GM18499 (cell line): ENCODE measurements at regions not wholly inside any gene's neighbourhood (a gene's known extent, or its start where the extent isn't known, plus 50 kb on each side); places are given as distances from the start of the nearest gene placed in this dataset.
"Not testable (repeated sequence)": the region's sequence is repeated elsewhere in the genome, so short reads cannot be mapped to it uniquely, and the experiment has no call there.

Experiments used
- ATAC-seq: cut with Tn5 transposase; IDR thresholded peaks from one replicate; pipeline ENCODE4 v1.9.1; 2021; ENCODE audit warnings: moderate number of reproducible peaks; ENCODE audit not compliant: insufficient read depth, unreplicated experiment

- no peak for ATAC-seq
Measured at GRCh38 chr11:96680211-96681018, 290.6 kb downstream of the JRKL start.

DNA sequence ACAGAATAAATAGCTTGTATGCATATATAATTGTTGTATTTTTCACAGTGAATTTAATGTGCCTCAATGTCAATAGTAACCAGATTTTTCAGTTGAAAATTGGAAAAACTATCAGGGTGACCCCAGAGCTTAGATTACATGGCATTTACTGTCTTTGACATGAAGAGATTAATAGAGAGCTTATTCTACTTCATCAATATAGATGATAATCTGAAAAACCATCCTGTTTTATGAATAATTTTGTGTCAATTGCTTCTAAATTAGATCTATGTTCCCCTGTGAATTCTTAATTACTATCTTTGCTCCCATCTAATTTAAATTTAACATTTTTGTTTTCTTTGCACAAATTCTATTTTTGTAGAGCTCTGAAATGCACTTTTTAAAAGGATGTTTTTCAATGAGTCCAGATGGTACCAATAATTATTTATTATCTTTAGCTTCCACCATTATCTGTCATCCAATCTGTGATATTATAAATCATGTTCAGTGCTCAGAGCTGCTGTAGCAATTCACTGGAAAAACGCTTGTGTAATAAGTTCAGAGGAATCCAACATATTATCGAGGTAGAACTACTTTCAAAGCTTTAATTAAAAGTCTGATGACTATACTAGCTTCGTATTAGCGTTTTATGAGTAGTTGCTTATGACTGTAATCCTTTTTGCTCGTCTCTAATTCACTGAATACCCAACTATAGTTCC, 291.4 kb downstream of the JRKL start:
- no peak for ATAC-seq

GRCh38 chr11:96694338-96694737, 304.5 kb downstream of the JRKL start:
- ATAC-seq, result no peak

GRCh38 chr11:96696731-96697130, 306.9 kb downstream of the JRKL start:
- ATAC-seq, result no peak

DNA sequence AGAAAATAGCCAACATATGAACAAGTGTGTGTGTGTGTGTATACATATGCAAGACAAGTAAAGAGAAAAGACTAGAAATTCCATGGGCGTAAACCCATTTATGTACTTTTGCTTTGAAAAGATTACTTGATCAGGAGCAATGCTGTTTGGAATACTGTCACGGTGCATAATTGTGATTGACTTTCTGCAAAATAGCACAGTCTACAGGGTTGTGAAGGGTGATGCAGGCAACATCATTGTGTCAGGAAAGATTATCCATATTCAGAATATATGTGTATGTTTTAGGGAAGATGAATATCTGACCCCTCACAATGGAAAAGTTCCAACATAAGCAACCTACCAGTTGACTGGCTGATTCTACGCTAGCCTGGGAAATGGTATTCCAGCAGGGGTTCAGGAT, 307.7 kb downstream of the JRKL start:
- ATAC-seq, result no peak

GRCh38 chr11:96704847-96705246, 315.0 kb downstream of the JRKL start:
- ATAC-seq, result no peak

DNA sequence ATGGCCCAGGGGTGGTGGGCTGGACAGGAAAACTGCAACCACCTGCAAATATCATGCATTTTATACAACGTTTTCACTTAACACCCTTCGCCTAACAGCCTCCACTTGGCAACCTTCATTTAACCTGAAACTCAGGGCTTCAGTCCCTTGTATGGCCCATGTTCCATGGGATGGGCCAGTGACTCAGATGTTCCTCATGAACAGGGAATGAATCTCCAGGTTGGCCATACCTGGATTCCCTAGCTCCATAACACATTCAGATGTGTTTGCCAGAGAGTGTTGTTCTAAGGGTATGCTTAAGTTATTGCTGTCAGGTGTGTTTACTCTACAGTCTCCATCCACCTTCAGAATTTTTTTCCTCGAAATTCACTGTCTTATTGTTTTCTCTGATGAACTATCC, 316.9 kb downstream of the JRKL start:
- ATAC-seq, result no peak

DNA sequence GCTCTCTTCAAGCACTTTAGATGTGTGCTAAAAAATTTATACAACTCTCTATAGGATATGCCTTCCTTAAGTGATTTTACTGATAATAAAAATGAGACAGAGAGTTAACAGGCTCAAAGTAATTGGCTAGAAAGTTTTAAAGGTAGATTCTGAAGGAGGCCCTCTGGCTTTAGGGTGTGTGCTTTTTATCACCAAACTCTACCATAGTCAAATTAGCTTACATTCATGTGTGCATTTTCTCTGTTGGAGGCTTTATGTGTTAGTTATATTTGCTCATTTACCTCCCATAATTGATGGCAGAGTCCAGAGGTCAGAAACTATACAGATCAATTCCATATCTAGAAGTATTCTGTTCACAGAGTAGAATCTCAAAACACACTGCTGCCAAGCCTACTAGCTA, 317.5 kb downstream of the JRKL start:
- ATAC-seq, result no peak

DNA sequence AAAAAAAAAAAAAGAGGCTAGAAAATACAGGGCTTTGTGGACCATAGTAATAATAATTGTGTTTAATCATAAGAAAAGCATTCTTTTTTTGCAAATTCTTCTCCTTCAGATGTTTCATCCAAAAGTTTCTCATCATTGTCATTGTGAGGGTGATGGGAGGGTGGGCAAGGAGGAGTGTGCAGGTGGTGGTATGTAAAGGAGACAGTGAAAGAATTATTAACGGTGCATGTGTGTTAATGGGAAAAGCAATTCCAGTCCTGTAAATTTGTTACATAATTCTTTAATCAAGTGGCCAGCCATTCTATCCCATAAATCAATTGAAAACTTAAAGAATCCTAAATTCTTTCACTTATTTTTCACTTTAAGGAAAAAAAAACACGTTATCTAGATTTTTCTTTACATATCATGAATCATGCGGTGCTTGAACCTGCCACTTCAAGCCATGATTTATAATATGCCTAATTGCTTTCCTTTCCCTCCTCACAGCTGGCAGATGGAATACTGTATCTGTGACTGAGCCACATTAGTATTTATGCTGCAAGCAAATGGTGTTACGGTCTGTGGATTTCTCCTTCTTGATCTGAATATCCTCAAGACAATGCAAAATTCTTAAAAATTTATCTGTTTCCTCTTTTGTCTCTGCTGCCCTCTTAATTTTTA, 318.5 kb downstream of the JRKL start:
- no peak for ATAC-seq

GRCh38 chr11:96713301-96713700, 323.5 kb downstream of the JRKL start:
- ATAC-seq, result no peak

- no peak for ATAC-seq
Measured at GRCh38 chr11:96714689-96715088, 324.9 kb downstream of the JRKL start.

DNA sequence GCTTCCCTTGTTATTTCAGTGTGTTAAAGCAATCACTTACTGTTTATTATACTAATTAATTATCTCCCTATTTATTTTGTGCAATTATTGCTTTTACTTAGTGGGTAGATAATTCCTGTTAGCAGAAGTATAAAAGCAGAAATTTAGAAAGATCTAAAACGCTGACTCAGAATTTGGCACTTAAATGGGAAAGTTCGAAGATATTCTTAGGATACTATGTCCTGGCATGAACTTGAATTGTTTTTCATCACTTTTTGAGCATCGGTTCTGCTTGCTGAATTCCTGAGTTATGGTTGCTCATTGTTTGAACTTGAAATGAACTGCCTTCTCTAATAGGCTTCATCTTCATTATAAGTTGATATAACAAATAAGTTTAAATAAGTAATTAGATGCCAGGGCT, 325.4 kb downstream of the JRKL start:
- ATAC-seq, result no peak

DNA sequence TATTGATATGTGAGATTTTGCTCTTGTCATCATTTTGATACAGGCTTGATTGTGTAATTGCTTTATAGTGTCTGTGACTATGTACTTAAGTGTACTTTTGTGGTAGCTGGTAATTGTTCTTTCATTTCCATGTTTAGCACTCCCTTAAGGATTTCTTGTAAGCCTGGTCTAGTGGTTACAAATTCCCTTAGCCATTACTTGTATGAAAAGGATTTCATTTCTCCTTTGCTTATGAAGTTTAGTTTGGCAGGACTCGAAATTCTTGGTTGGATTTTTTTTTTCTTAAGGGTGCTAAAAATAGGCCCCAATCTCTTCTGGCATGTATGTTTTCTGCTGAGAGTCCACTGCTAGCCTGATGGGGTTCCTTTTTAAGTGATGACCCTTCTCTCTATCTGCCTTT, 346.8 kb downstream of the JRKL start:
- ATAC-seq, result no peak

- no peak for ATAC-seq
Measured at GRCh38 chr11:96738311-96738710, 348.5 kb downstream of the JRKL start.

GRCh38 chr11:96741068-96741467, 351.3 kb downstream of the JRKL start:
- ATAC-seq, result no peak

- ATAC-seq, result no peak
Measured at GRCh38 chr11:96744697-96745096, 354.9 kb downstream of the JRKL start.

GRCh38 chr11:96748639-96749370, 359.0 kb downstream of the JRKL start:
- no peak for ATAC-seq

- ATAC-seq, result not testable (repeated sequence)
Measured at GRCh38 chr11:96751807-96752206, 362.0 kb downstream of the JRKL start.

GRCh38 chr11:96752221-96752620, 362.4 kb downstream of the JRKL start:
- ATAC-seq, result no peak

- no peak for ATAC-seq
Measured at GRCh38 chr11:96753997-96754396, 364.2 kb downstream of the JRKL start.

- no peak for ATAC-seq
Measured at GRCh38 chr11:96755209-96755608, 365.4 kb downstream of the JRKL start.
